ENCODE measurements at regions not wholly inside any gene's neighbourhood (a gene's known extent, or its start where the extent isn't known, plus 50 kb on each side); places are given as distances from the start of the nearest gene placed in this dataset.
A peak's percentile ranks its signal among the peaks of the same experiment; 100 is the strongest.

- H3K4me1 ChIP-seq = peaks cover 0 to 49% of the 10 kb centered on the region in 2 donors
- ATAC-seq = no peak
- no peaks in the 10 kb centered on the region for H3K27me3 ChIP-seq
- intact Hi-C loops (cut with DNase I) = loop anchor here in 1 of 2 donors (10.0 kb wide), 1 partner anchor 85 kb away; the partner anchor contains the start of gene ZFP36L2
- H3K9me3 ChIP-seq = no peaks in the 10 kb centered on the region
- H3K4me3 ChIP-seq = no peak overlapping the region
- TF ChIP-seq, protein P1, sequence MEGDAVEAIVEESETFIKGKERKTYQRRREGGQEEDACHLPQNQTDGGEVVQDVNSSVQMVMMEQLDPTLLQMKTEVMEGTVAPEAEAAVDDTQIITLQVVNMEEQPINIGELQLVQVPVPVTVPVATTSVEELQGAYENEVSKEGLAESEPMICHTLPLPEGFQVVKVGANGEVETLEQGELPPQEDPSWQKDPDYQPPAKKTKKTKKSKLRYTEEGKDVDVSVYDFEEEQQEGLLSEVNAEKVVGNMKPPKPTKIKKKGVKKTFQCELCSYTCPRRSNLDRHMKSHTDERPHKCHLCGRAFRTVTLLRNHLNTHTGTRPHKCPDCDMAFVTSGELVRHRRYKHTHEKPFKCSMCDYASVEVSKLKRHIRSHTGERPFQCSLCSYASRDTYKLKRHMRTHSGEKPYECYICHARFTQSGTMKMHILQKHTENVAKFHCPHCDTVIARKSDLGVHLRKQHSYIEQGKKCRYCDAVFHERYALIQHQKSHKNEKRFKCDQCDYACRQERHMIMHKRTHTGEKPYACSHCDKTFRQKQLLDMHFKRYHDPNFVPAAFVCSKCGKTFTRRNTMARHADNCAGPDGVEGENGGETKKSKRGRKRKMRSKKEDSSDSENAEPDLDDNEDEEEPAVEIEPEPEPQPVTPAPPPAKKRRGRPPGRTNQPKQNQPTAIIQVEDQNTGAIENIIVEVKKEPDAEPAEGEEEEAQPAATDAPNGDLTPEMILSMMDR (IDR thresholded peaks at IDR 0.05) = no peak
- no peaks in the 10 kb centered on the region for H3K36me3 ChIP-seq
- H3K27ac ChIP-seq = peak overlapping the region in 1 of 2 donors; percentile 39
- DNase-seq = peak in 1 of 4 donors; percentile 32
These were observed 86.9 kb downstream of the ZFP36L2 start for GRCh38 chr2:43139501-43139900.

DNA sequence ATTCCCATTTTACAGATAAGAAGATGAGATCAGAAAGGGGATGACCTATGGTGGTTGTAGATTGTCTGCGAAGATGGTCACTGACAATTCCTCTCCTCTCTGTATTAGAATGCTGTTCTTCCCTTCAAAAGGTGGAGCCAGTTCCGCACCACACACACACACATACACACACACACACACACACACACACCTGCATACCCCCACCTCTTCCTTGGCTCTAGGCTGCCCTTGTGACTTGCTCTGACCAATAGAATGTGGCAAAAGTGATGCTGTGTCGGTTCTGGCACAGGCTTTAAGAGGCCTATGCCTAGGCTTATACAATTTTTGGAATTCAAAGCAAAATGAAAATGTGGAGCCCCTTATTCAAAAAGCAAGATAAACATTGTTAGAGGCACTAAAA is 88.0 kb downstream of the ZFP36L2 start:
- no peaks in the 10 kb centered on the region for H3K27me3 ChIP-seq
- intact Hi-C loops (cut with DNase I) = loop anchor here in 1 of 2 donors (10.0 kb wide), 1 partner anchor 86 kb away; the partner anchor contains the start of gene ZFP36L2
- DNase-seq (no peak), ATAC-seq (no peak)
- no peaks in the 10 kb centered on the region for H3K36me3 ChIP-seq
- H3K4me3 ChIP-seq = no peak overlapping the region
- TF ChIP-seq, protein P1 (IDR thresholded peaks at IDR 0.05) = no peak
- H3K27ac ChIP-seq = no peak overlapping the region
- peaks cover under 1 to 49% of the 10 kb centered on the region in 2 donors for H3K4me1 ChIP-seq
- H3K9me3 ChIP-seq = no peaks in the 10 kb centered on the region

DNA sequence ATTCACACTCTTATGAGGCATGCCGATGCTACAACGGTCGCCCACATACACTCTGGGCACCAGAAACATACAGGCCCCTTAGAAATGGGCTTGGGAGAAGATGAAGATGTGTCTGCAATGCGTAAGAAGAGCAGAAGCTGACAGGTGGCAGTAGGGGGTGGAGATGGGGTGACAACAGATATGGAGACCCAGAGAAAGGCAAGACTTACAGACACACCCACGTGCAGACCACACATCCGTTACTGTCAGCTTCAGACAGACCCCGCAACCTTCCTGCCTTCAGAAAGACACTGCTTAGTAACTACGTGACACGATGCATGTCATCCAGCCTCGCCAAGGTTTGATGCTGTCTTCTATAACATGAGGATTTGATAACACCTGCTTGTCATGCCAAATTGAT is 89.5 kb downstream of the ZFP36L2 start:
- no peaks in the 10 kb centered on the region for H3K9me3 ChIP-seq
- no peaks in the 10 kb centered on the region for H3K36me3 ChIP-seq
- peak overlapping the region in 1 of 2 donors; percentile 42 for H3K27ac ChIP-seq
- intact Hi-C loops (cut with DNase I) = loop anchor here in 1 of 2 donors (10.0 kb wide), 1 partner anchor 88 kb away; the partner anchor contains the start of gene ZFP36L2
- ATAC-seq = no peak
- DNase-seq = no peak
- TF ChIP-seq, protein P1 (IDR thresholded peaks at IDR 0.05) = no peak
- no peaks in the 10 kb centered on the region for H3K27me3 ChIP-seq
- no peak overlapping the region for H3K4me3 ChIP-seq
- H3K4me1 ChIP-seq = peaks cover 9 to 65% of the 10 kb centered on the region in 2 donors

DNA sequence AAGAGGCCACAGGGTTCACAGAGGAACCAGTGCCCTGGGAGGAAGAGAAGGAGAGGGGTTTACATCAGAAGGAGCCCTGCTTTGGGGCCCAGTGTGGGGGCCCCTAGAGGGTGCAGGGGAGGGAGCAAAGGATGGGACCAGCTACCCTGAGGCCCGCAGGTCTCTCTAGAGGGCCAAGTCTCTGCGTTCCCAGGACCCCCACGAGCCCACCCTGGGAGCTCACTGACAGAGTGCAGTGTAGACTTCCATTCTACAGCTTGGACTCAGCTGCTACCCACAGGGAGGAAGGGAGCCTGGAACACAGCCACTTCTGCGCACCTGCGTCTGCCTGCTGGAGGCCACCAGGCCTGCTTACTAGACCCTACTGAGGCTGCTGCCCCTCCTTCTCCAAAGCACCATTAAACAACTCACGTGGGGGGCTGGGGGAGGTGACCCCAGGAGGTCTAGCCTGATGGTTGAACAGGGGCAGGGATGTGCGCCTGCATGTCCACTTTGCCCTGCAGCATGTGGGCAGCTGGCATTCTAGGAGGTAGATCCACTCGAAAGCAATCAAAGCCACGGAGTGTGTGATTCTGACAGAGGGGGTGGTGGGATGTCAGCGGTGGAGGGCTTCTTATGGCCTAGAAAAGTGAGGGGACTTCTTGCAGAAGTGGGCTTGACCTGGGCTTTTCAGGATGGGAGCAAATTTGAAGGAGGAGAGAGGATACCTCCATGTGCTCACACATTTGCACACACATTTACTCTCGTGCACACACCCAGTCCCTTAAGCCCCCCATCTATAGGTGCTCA is 90.2 kb downstream of the ZFP36L2 start:
- H3K9me3 ChIP-seq = no peaks in the 10 kb centered on the region
- H3K4me1 ChIP-seq = peaks cover 12 to 71% of the 10 kb centered on the region in 2 donors
- H3K27me3 ChIP-seq = no peaks in the 10 kb centered on the region
- TF ChIP-seq, protein P1 (IDR thresholded peaks at IDR 0.05) = no peak
- no peak for ATAC-seq
- DNase-seq = peak in 1 of 4 donors; percentile 61
- H3K27ac ChIP-seq = peak overlapping the region; percentile 5 to 96
- H3K4me3 ChIP-seq = no peak overlapping the region
- intact Hi-C loops (cut with DNase I) = loop anchor here in 1 of 2 donors (10.0 kb wide), 1 partner anchor 89 kb away; the partner anchor contains the start of gene ZFP36L2
- no peaks in the 10 kb centered on the region for H3K36me3 ChIP-seq

GRCh38 chr2:43135583-43135982 is 90.8 kb downstream of the ZFP36L2 start:
- ATAC-seq = no peak
- H3K4me3 ChIP-seq = no peak overlapping the region
- H3K27ac ChIP-seq = peak overlapping the region; percentile 5 to 96
- TF ChIP-seq, protein P1 (IDR thresholded peaks at IDR 0.05) = no peak
- intact Hi-C loops (cut with DNase I) = loop anchor here in 1 of 2 donors (10.0 kb wide), 1 partner anchor 89 kb away; the partner anchor contains the start of gene ZFP36L2
- no peaks in the 10 kb centered on the region for H3K9me3 ChIP-seq
- DNase-seq = no peak
- no peaks in the 10 kb centered on the region for H3K27me3 ChIP-seq
- peaks cover 18 to 77% of the 10 kb centered on the region in 2 donors for H3K4me1 ChIP-seq
- no peaks in the 10 kb centered on the region for H3K36me3 ChIP-seq
